ENCODE measurements at regions not wholly inside any gene's neighbourhood (a gene's known extent, or its start where the extent isn't known, plus 50 kb on each side); places are given as distances from the start of the nearest gene placed in this dataset.

DNA sequence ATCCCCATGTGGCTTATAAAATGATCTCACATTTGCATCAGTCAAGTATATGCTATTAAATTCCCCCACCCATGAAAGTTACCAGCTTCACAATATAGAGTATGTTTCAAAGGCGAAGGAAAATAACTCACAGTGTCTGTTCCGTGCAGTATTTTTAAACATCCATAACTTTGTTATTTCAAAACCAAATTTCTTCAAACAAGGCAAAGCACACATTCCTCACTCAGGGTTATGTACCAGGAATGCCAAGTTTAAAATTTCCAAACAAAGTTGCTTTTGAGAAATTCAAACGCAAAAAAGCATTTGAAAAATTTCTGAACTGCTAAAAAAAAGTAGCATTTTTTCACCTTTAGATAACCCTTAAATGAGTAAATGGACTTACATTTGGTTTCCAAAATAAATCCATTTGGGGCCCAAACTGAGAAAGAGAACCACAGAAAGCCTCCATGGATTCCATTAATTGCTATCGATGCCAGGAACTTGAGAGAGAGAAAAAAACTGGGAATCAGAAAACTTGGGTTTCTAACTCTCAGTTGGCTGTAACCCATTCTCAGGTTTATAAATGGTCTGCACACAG, 149.5 kb downstream of the SLC30A10 start:
- TF ChIP-seq EP300 (IDR thresholded peaks at IDR 0.05) (no peak), POLR2A (IDR thresholded peaks at IDR 0.05) (no peak)
- TF ChIP-seq, protein P1, sequence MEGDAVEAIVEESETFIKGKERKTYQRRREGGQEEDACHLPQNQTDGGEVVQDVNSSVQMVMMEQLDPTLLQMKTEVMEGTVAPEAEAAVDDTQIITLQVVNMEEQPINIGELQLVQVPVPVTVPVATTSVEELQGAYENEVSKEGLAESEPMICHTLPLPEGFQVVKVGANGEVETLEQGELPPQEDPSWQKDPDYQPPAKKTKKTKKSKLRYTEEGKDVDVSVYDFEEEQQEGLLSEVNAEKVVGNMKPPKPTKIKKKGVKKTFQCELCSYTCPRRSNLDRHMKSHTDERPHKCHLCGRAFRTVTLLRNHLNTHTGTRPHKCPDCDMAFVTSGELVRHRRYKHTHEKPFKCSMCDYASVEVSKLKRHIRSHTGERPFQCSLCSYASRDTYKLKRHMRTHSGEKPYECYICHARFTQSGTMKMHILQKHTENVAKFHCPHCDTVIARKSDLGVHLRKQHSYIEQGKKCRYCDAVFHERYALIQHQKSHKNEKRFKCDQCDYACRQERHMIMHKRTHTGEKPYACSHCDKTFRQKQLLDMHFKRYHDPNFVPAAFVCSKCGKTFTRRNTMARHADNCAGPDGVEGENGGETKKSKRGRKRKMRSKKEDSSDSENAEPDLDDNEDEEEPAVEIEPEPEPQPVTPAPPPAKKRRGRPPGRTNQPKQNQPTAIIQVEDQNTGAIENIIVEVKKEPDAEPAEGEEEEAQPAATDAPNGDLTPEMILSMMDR (IDR thresholded peaks at IDR 0.05) = no peak
- Histone ChIP-seq H3K4me1 (ENCODE audit: insufficient read depth) (no peaks in the 10 kb centered on the region), H3K27me3 (no peaks in the 10 kb centered on the region), H3K27ac (no peak overlapping the region), H3K9me3 (no peaks in the 10 kb centered on the region), H3K36me3 (no peaks in the 10 kb centered on the region), H3K4me3 (no peak overlapping the region)
- intact Hi-C loops (cut with DNase I) = no loop called here
- no peak for DNase-seq
- 17 to 31% (median 20%) methylated on average over 4 of the region's 4 CpGs for WGBS, 3 donors

DNA sequence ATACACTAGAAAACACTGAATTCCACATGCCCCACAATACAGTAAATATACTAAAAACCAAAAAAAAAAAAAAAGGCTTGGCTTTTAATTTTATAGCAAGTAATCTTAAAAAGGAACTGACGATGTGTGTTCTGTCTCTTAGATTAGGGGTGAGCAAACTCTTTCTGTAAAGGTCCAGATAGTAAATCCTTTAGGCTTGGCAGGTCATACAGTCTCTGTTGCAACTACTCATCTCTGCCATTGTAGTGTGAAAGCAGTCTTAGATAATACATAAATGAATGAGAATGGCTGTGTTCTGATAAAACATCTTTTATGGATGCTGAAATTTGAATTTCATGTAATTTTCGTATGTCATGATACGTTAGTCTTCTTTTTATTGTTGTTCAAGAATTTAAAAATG, 150.2 kb downstream of the SLC30A10 start:
- Histone ChIP-seq H3K4me1 (ENCODE audit: insufficient read depth) (no peaks in the 10 kb centered on the region), H3K4me3 (no peak overlapping the region), H3K27me3 (no peaks in the 10 kb centered on the region), H3K36me3 (no peaks in the 10 kb centered on the region), H3K27ac (no peak overlapping the region), H3K9me3 (no peaks in the 10 kb centered on the region)
- WGBS, 3 donors = 31 to 46% (median 44%) methylated on average over 3 of the region's 3 CpGs
- intact Hi-C loops (cut with DNase I) = no loop called here
- TF ChIP-seq EP300 (IDR thresholded peaks at IDR 0.05) (no peak), POLR2A (IDR thresholded peaks at IDR 0.05) (no peak)
- TF ChIP-seq, protein P1 (IDR thresholded peaks at IDR 0.05) = no peak
- DNase-seq = no peak

DNA sequence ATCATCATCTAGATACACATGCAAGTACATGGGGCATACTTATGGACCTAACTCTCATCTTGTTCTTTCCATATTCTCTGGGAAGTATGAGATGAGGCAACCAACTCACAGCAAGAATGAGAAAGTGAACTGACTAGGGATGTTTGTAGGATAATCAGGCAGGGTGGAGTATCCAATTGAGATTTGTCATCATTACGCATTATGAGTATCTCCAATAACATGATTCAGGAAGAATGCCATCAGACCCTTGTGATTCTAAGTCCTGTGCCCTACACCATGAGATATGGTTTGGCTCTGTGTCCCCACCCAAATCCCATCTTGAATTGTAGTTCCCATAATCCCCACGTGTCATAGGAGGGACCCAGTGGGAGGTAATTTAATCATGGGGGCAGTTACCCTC, 154.0 kb downstream of the SLC30A10 start:
- no peaks in the 10 kb centered on the region for H3K9me3 ChIP-seq
- H3K36me3 ChIP-seq = no peaks in the 10 kb centered on the region
- no peak for DNase-seq
- H3K4me1 ChIP-seq (ENCODE audit: insufficient read depth) = no peaks in the 10 kb centered on the region
- H3K27me3 ChIP-seq = no peaks in the 10 kb centered on the region
- no peak overlapping the region for H3K27ac ChIP-seq
- H3K4me3 ChIP-seq = no peak overlapping the region
- intact Hi-C loops (cut with DNase I) = no loop called here
- 91 to 96% (median 92%) methylated on average over 2 of the region's 2 CpGs for WGBS, 3 donors
- TF ChIP-seq EP300 (IDR thresholded peaks at IDR 0.05) (no peak), POLR2A (IDR thresholded peaks at IDR 0.05) (no peak)
- TF ChIP-seq, protein P1 (IDR thresholded peaks at IDR 0.05) = no peak

DNA sequence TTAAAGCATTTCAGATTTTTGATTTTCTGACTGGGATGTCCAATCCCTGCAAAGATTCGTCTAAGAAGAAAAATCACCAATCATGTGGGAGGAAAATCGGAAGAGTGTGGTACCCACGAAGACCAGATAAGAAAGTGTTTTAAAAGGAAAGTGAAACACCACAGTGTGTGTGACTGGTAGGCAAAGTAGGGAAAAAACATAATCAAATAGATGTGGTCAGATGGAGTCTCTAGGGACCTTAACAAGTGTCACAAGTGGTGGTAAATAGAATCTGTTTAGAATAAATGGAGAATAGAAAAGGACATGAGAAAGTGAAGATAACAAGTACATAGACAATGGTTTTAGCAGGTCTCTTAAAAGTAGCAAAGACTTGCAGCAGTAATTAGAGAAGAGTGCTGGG, 154.6 kb downstream of the SLC30A10 start:
- 57 to 71% (median 57%) methylated on average over 3 of the region's 3 CpGs for WGBS, 3 donors
- intact Hi-C loops (cut with DNase I) = no loop called here
- TF ChIP-seq EP300 (IDR thresholded peaks at IDR 0.05) = no peak
- TF ChIP-seq POLR2A (IDR thresholded peaks at IDR 0.05) = no peak
- TF ChIP-seq, protein P1 (IDR thresholded peaks at IDR 0.05) = no peak

More for the DNA sequence above, 154.6 kb downstream of the SLC30A10 start:
- no peaks in the 10 kb centered on the region for H3K27me3 ChIP-seq
- H3K9me3 ChIP-seq = no peaks in the 10 kb centered on the region
- no peak overlapping the region for H3K4me3 ChIP-seq
- H3K27ac ChIP-seq = no peak overlapping the region
- H3K36me3 ChIP-seq = no peaks in the 10 kb centered on the region
- no peak for DNase-seq
- H3K4me1 ChIP-seq (ENCODE audit: insufficient read depth) = no peaks in the 10 kb centered on the region

Data from ovary (tissue), 7 donors.